HepG2 (cell line): ENCODE measurements at regions not wholly inside any gene's neighbourhood (a gene's known extent, or its start where the extent isn't known, plus 50 kb on each side); places are given as distances from the start of the nearest gene placed in this dataset.

ENCODE experiments used
- ATAC-seq: fragments of 200-7000 bp; cut with Tn5 transposase; 3 replicates; pipeline ENCODE4 v1.9.1; 2020; ENCODE audit warnings: mild to moderate bottlenecking, moderate library complexity
- BruUV-seq: library from RNA; stranded (reverse); fragments of 400-500 nt; replicated peaks from 2 replicates; lab custom pipeline; 2021; lab: Mats Ljungman, UMichigan
- CTCF ChIA-PET: fragments of 300-600 bp; formaldehyde crosslinking; extraction: SDS; loops from one replicate; lab custom pipeline; 2021; ENCODE audit warnings: low total read pairs, inconsistent platforms, low intra/inter-chr PET ratio; lab: Yijun Ruan, JAX
- POLR2A ChIA-PET: fragments of 350-600 bp; sonication (Branson Sonifier 250); formaldehyde crosslinking; loops from one replicate; lab custom pipeline; 2020; ENCODE audit warnings: antibody characterized with exemption, inconsistent platforms; lab: Yijun Ruan, JAX
- DNase-seq: peaks from one replicate; pipeline ENCODE4 v3.0.0-alpha.2; 2015; ENCODE audit warnings: low spot score
- FAIRE-seq: peaks from 3 replicates; lab custom pipeline; 2011; peaks lifted over from hg19 to GRCh38; lab: Jason Lieb, UNC
- H2AFZ ChIP-seq: one replicate; pipeline ENCODE4 v1.6.1; 2011; ENCODE audit warnings: low read length, inconsistent platforms
- H3K27ac ChIP-seq: fragments of 300-600 bp; 3 replicates; pipeline ENCODE4 v1.8.0; 2011; ENCODE audit warnings: mixed run types, mild to moderate bottlenecking, mixed read lengths, low read length, inconsistent platforms; ENCODE audit not compliant: insufficient read depth; ENCODE audit errors: extremely low read length
- H3K27me3 ChIP-seq, 2 experiments: fragments of 200-600 bp in 1 of 2; 2 replicates in 1 of 2; 3 replicates in 1 of 2; pipeline versions ENCODE4 v1.6.0 to v1.8.0; 2011; ENCODE audit warnings: low read length in 2 of 2, mild to moderate bottlenecking in 2 of 2, moderate library complexity in 2 of 2, inconsistent platforms in 1 of 2; ENCODE audit not compliant: insufficient read depth in 2 of 2, control insufficient read depth in 1 of 2
- H3K36me3 ChIP-seq, 2 experiments: fragments of 200-600 bp in 1 of 2; replicated peaks in 1 of 2; 2 replicates in 1 of 2; 3 replicates in 1 of 2; pipeline versions ENCODE4 v1.5.1 to v1.8.0; 2011; ENCODE audit warnings: low read length in 2 of 2, inconsistent platforms in 1 of 2; ENCODE audit not compliant: insufficient read depth in 2 of 2, control insufficient read depth in 1 of 2
- H3K4me1 ChIP-seq: 2 replicates; pipeline ENCODE4 v1.5.1; 2012; ENCODE audit warnings: low read length, inconsistent platforms; ENCODE audit not compliant: insufficient read depth
- H3K4me2 ChIP-seq: 2 replicates; pipeline ENCODE4 v1.6.0; 2011; ENCODE audit warnings: low read depth, low read length, inconsistent platforms
- H3K4me3 ChIP-seq, 3 experiments: fragments of 200-600 bp in 1 of 3; sonication (generic), shearing (Covaris generic) in 1 of 3; replicated peaks in 1 of 3; 2 replicates each; pipeline ENCODE4 v1.5.1; 2011 to 2016; ENCODE audit warnings: low read length in 3 of 3, inconsistent platforms in 2 of 3, low read depth in 2 of 3, mild to moderate bottlenecking in 2 of 3, control low read depth in 1 of 3, mixed read lengths in 1 of 3; ENCODE audit not compliant: insufficient read depth in 1 of 3
- H3K79me2 ChIP-seq: one replicate; pipeline ENCODE4 v1.6.1; 2011; ENCODE audit warnings: low read length, inconsistent platforms; ENCODE audit not compliant: insufficient read depth
- H3K9ac ChIP-seq: 2 replicates; pipeline ENCODE4 v1.6.0; 2011; ENCODE audit warnings: mild to moderate bottlenecking, low read depth, low read length, inconsistent platforms; ENCODE audit not compliant: insufficient read depth
- H3K9me3 ChIP-seq: 2 replicates; pipeline ENCODE4 v1.5.1; 2012; ENCODE audit warnings: mild to moderate bottlenecking, low read length
- H4K20me1 ChIP-seq: 2 replicates; pipeline ENCODE4 v1.6.0; 2011; ENCODE audit warnings: inconsistent platforms, mild to moderate bottlenecking, low read length, moderate library complexity; ENCODE audit not compliant: insufficient read depth
- ATM ChIP-seq: fragments of 450-650 bp; IDR thresholded peaks from 2 replicates; pipeline ENCODE4 v1.7.1; 2017; ENCODE audit warnings: mild to moderate bottlenecking, borderline replicate concordance
- CEBPB ChIP-seq: IDR thresholded peaks from 2 replicates; pipeline ENCODE4 v1.6.1; 2011; ENCODE audit warnings: low read depth, low read length, improper control_type of control experiment, borderline replicate concordance
- CSRNP2 ChIP-seq: sonication (generic); formaldehyde crosslinking; conservative IDR thresholded peaks from 2 replicates; pipeline ENCODE4 v1.8.0; 2022; ENCODE audit warnings: low read depth, missing genetic modification reagents
- GATAD1 ChIP-seq: IDR thresholded peaks from 2 replicates; pipeline ENCODE4 v1.6.1; 2016; ENCODE audit warnings: missing genetic modification reagents, missing compliant biosample characterization
- GTF3A ChIP-seq: sonication (generic); formaldehyde crosslinking; conservative IDR thresholded peaks from 2 replicates; pipeline ENCODE4 v1.4.0; 2020; ENCODE audit warnings: mild to moderate bottlenecking, missing genetic modification reagents
- HMGA1 ChIP-seq: sonication (generic); formaldehyde crosslinking; conservative IDR thresholded peaks from 2 replicates; pipeline ENCODE4 v1.4.0; 2020; ENCODE audit warnings: missing genetic modification reagents
- HNRNPUL1 ChIP-seq: fragments of 200-400 bp; formaldehyde crosslinking; IDR thresholded peaks from 2 replicates; pipeline ENCODE4 v1.6.1; 2017; ENCODE audit warnings: low read depth, mild to moderate bottlenecking, low read length, moderate library complexity
- ISX ChIP-seq: sonication (generic); formaldehyde crosslinking; conservative IDR thresholded peaks from 2 replicates; pipeline ENCODE4 v1.5.0; 2020; ENCODE audit warnings: missing genetic modification reagents
- KAT7 ChIP-seq: IDR thresholded peaks from 2 replicates; pipeline ENCODE4 v1.6.1; 2018; ENCODE audit warnings: borderline replicate concordance, missing compliant biosample characterization
- KDM5A ChIP-seq: fragments of 200-600 bp; sonication (generic); IDR thresholded peaks from 2 replicates; pipeline ENCODE4 v1.7.0; 2018; ENCODE audit warnings: antibody characterized with exemption, mild to moderate bottlenecking, low read length, borderline replicate concordance
- REL ChIP-seq: sonication (generic); formaldehyde crosslinking; conservative IDR thresholded peaks from 2 replicates; pipeline ENCODE4 v1.8.0; 2022; ENCODE audit warnings: mild to moderate bottlenecking, missing genetic modification reagents, moderate library complexity
- THAP9 ChIP-seq: sonication (generic); formaldehyde crosslinking; IDR thresholded peaks from 2 replicates; pipeline ENCODE4; 2020; ENCODE audit warnings: missing genetic modification reagents, mild to moderate bottlenecking, borderline replicate concordance
- ZBTB25 ChIP-seq: IDR thresholded peaks from 2 replicates; pipeline ENCODE4 v1.6.1; 2018; ENCODE audit warnings: missing genetic modification reagents
- ZC3H13 ChIP-seq: sonication (generic); formaldehyde crosslinking; IDR thresholded peaks from 2 replicates; pipeline ENCODE4 v1.8.1; 2023; ENCODE audit warnings: mild to moderate bottlenecking, missing genetic modification reagents, moderate library complexity
- ZFP82 ChIP-seq: sonication (generic); formaldehyde crosslinking; IDR thresholded peaks from 2 replicates; pipeline ENCODE4 v1.5.1; 2020; ENCODE audit warnings: mild to moderate bottlenecking, missing genetic modification reagents, borderline replicate concordance
- ZNF101 ChIP-seq: sonication (generic); formaldehyde crosslinking; IDR thresholded peaks from 2 replicates; pipeline ENCODE4 v1.4.0; 2020; ENCODE audit warnings: mild to moderate bottlenecking, low read depth, missing genetic modification reagents, borderline replicate concordance
- WGBS: methylation state at CpG from one replicate; pipeline ENCODE4 v1.1.6; 2017; ENCODE audit warnings: low lambda C conversion rate; 5-methylcytosine and 5-hydroxymethylcytosine counted together
- in situ Hi-C: cut with HindIII; loops from 2 replicates; pipeline ENCODE4 v1.10.0; 2017; ENCODE audit warnings: low pct_unique_long_range_greater_than_20kb; ENCODE audit not compliant: extremely low pct_ligation_motif_present
- intact Hi-C: fragments of 100-400 bp; cut with micrococcal nuclease; formaldehyde crosslinking; loops from one replicate; pipeline ENCODE4 v1.10.0; 2022; ENCODE audit not compliant: unreplicated experiment

GRCh38 chr16:62149631-62150030 lies 113.4 kb upstream of the CDH8 start:
- POLR2A ChIA-PET: no interaction called here
- H3K27ac ChIP-seq: no peak overlapping the region
- no peak for DNase-seq
- CTCF ChIA-PET: no interaction called here
- no peaks in the 10 kb centered on the region for H3K27me3 ChIP-seq
- no peaks in the 10 kb centered on the region for H3K36me3 ChIP-seq
- H3K79me2 ChIP-seq: no peaks in the 10 kb centered on the region
- no peaks in the 10 kb centered on the region for H3K9me3 ChIP-seq
- H3K9ac ChIP-seq: no peak overlapping the region
- no peaks in the 10 kb centered on the region for H4K20me1 ChIP-seq
- intact Hi-C loops (no loop called here), in situ Hi-C loops (no loop called here)
- H3K4me1 ChIP-seq: no peaks in the 10 kb centered on the region
- H2AFZ ChIP-seq: no peak overlapping the region
- no TSS peak for BruUV-seq
- no peak for FAIRE-seq
- no peak overlapping the region for H3K4me3 ChIP-seq
- ATAC-seq: no peak
- TF ChIP-seq KDM5A: no peak
- TF ChIP-seq HNRNPUL1: no peak
- TF ChIP-seq ZBTB25 (CRISPR knock-in tag): no peak
- no peak for TF ChIP-seq CEBPB
- no peak for TF ChIP-seq ATM
- TF ChIP-seq HMGA1 (CRISPR knock-in tag): no peak
- no peak for TF ChIP-seq ZNF101
- TF ChIP-seq REL (CRISPR knock-in tag): no peak
- H3K4me2 ChIP-seq: no peak overlapping the region

GRCh38 chr16:62137996-62138395 lies 101.8 kb upstream of the CDH8 start:
- Histone ChIP-seq H3K4me1 (no peaks in the 10 kb centered on the region), H3K79me2 (no peaks in the 10 kb centered on the region), H3K9me3 (peaks cover 26% of the 10 kb centered on the region), H3K27me3 (no peaks in the 10 kb centered on the region), H3K9ac (no peak overlapping the region), H3K4me2 (no peak overlapping the region), H3K27ac (no peak overlapping the region), H3K36me3 (no peaks in the 10 kb centered on the region), H2AFZ (no peak overlapping the region), H4K20me1 (no peaks in the 10 kb centered on the region), H3K4me3 (no peak overlapping the region)
- WGBS: 3% methylated on average over 3 of the region's 3 CpGs
- intact Hi-C loops (no loop called here), in situ Hi-C loops (no loop called here)
- POLR2A ChIA-PET: no interaction called here
- no peak for ATAC-seq
- CTCF ChIA-PET: no interaction called here
- FAIRE-seq: no peak
- BruUV-seq: no TSS peak
- DNase-seq: no peak
- TF ChIP-seq ZFP82 (CRISPR knock-in tag): no peak
- no peak for TF ChIP-seq GTF3A (CRISPR knock-in tag)
- no peak for TF ChIP-seq THAP9 (CRISPR knock-in tag)
- no peak for TF ChIP-seq ZC3H13
- no peak for TF ChIP-seq KAT7 (CRISPR knock-in tag)
- no peak for TF ChIP-seq ISX (CRISPR knock-in tag)
- TF ChIP-seq GATAD1 (CRISPR knock-in tag): no peak
- TF ChIP-seq CSRNP2: no peak
